ENCODE measurements at regions not wholly inside any gene's neighbourhood (a gene's known extent, or its start where the extent isn't known, plus 50 kb on each side); places are given as distances from the start of the nearest gene placed in this dataset.

DNA sequence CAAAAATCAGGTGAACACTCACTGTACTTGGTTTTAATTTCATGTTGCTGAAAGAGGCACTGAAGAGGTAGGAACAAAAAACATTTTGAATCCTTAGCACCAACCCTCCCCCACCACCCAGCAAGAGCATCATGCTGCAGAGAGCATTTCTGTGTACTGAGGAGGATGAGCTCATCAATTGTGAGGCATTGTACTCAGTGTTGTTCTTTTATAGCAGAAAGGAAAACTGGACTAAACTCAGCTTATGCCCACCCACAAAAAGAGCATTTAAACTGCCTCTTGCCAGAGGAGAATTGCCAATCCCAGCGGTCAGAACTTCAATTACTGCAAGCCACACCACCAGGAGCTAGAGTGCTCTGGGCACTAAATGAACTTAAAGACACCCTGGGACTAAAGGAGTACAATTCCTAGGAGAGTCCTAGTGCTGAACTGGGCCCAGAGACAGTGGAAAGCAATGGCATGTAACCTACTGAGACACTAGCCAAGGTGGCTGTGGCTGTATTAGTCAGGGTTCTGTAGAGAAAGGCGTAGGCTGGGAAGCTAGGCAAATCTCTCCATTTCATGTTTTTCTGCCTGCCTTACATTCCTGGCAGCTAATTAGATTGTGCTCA is 280.7 kb upstream of the KLHL4 start:
- H3K4me3 ChIP-seq, result no peak overlapping the region
- no peaks in the 10 kb centered on the region for H3K36me3 ChIP-seq (ENCODE audit: low read depth)
- TF ChIP-seq, protein P1, sequence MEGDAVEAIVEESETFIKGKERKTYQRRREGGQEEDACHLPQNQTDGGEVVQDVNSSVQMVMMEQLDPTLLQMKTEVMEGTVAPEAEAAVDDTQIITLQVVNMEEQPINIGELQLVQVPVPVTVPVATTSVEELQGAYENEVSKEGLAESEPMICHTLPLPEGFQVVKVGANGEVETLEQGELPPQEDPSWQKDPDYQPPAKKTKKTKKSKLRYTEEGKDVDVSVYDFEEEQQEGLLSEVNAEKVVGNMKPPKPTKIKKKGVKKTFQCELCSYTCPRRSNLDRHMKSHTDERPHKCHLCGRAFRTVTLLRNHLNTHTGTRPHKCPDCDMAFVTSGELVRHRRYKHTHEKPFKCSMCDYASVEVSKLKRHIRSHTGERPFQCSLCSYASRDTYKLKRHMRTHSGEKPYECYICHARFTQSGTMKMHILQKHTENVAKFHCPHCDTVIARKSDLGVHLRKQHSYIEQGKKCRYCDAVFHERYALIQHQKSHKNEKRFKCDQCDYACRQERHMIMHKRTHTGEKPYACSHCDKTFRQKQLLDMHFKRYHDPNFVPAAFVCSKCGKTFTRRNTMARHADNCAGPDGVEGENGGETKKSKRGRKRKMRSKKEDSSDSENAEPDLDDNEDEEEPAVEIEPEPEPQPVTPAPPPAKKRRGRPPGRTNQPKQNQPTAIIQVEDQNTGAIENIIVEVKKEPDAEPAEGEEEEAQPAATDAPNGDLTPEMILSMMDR (IDR thresholded peaks at IDR 0.05), result no peak
- no peaks in the 10 kb centered on the region for H3K4me1 ChIP-seq (ENCODE audit: low read depth)
- H3K9me3 ChIP-seq, result no peaks in the 10 kb centered on the region
- no peak for ATAC-seq
- no peak for DNase-seq
- intact Hi-C loops (cut with DNase I, micrococcal nuclease), result no loop called here

DNA sequence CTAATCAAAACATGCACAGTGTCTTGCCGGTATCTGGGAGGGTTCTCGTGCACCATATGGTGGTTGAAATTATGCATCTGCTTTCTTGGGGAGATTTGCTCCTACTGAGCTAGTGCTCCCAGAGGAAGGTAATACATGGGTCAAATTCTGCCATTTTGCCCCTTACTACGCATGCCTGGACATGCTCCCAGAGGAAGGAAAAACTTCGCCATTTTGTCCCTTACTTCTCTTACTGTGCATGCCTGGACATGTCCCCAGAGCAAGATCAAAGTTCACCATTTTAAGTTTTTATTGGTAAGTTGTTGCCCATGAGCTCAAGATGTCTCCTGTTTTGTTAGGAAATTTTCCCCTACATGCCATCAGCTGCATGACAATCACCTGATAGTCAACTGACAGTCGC is 252.1 kb upstream of the KLHL4 start:
- no peaks in the 10 kb centered on the region for H3K4me1 ChIP-seq (ENCODE audit: low read depth)
- intact Hi-C loops (cut with DNase I, micrococcal nuclease), result no loop called here
- no peak for DNase-seq

DNA sequence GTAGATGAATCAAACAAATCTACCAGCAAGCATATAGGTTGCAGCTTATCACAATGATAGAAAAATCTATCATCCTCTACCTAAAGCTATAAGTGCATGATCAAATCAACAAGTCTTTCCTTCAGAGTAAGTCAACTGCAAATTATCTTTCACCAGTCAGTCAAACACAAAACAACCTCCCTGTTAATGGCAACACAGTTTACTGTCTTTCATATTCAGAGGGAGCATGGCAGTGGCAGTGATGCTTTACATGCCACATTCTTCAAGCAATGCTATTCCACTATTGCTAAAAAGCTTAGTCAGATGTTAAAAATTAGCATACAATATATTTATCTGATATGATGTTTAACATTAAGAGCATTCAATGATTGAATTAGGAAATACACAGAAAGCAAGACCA is 245.1 kb upstream of the KLHL4 start:
- intact Hi-C loops (cut with DNase I, micrococcal nuclease), result no loop called here
- Histone ChIP-seq H3K4me3 (no peak overlapping the region), H3K9me3 (no peaks in the 10 kb centered on the region)

More for the DNA sequence above, 252.1 kb upstream of the KLHL4 start:
- Histone ChIP-seq H3K9me3 (no peaks in the 10 kb centered on the region), H3K4me3 (no peak overlapping the region), H3K36me3 (ENCODE audit: low read depth) (no peaks in the 10 kb centered on the region)
- ATAC-seq, result no peak
- TF ChIP-seq, protein P1 (IDR thresholded peaks at IDR 0.05), result no peak

DNA sequence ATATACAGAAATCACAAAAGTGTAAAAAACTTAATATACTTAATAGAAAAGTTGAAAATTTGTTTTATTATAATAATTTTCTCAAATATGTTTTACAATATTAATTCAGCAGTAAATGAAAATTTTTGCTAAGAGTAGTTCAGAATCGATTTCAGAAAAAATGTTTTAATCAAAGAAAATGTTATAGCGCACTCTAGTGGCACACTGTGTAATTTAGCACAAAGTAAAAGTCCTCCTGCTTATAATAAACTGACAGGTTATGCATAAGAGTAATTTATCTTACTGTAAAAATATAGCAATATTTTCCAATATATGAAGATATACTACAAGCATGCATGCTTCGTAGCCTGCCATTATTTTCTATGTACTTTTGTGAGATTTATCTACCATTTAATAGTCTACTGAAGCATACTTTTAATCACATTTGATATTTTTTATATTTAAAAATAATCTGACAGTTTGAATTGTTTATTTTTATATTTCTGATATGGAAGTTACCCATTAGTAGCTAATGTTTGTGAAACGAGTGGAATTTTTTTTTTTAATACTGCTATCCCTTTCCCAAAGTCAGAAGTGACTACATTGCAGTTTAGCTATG is 217.9 kb upstream of the KLHL4 start:
- H3K4me3 ChIP-seq, result no peak overlapping the region
- no peaks in the 10 kb centered on the region for H3K4me1 ChIP-seq (ENCODE audit: low read depth)
- DNase-seq (no peak), ATAC-seq (no peak)
- TF ChIP-seq, protein P1 (IDR thresholded peaks at IDR 0.05), result no peak
- no peaks in the 10 kb centered on the region for H3K36me3 ChIP-seq (ENCODE audit: low read depth)
- intact Hi-C loops (cut with DNase I, micrococcal nuclease), result no loop called here
- H3K9me3 ChIP-seq, result no peaks in the 10 kb centered on the region

More for the DNA sequence above, 245.1 kb upstream of the KLHL4 start:
- Histone ChIP-seq H3K4me1 (ENCODE audit: low read depth) (no peaks in the 10 kb centered on the region), H3K36me3 (ENCODE audit: low read depth) (no peaks in the 10 kb centered on the region)
- ATAC-seq (no peak), DNase-seq (no peak)
- TF ChIP-seq, protein P1 (IDR thresholded peaks at IDR 0.05), result no peak

DNA sequence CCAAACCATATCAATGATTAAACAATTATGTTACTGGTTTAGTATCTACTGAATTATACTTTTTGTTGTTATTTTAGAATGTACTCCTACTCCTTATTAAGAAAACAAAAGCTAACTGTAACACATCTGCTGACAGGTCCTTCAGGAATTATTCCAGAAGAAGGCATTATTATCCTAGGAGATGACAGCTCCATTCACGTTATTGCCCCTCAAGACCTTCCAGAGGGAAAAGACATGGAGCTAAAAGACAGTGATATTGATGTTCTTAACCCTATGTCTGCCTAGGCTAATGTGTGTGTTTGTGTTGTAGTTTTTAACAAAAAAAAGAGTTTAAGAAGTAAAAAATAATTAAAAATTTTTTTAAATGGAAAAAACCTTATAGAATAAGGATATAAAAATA is 206.8 kb upstream of the KLHL4 start:
- ATAC-seq (no peak), DNase-seq (no peak)
- intact Hi-C loops (cut with DNase I, micrococcal nuclease), result no loop called here
- Histone ChIP-seq H3K9me3 (no peaks in the 10 kb centered on the region), H3K4me1 (ENCODE audit: low read depth) (no peaks in the 10 kb centered on the region), H3K4me3 (no peak overlapping the region), H3K36me3 (ENCODE audit: low read depth) (no peaks in the 10 kb centered on the region)
- TF ChIP-seq, protein P1 (IDR thresholded peaks at IDR 0.05), result no peak

Measured in mucosa of descending colon (tissue), 3 donors.